NCI-H2029 (cell line): ENCODE measurements at regions not wholly inside any gene's neighbourhood (a gene's known extent, or its start where the extent isn't known, plus 50 kb on each side); places are given as distances from the start of the nearest gene placed in this dataset.

Experiments
- DNase-seq: peaks from one replicate; lab custom pipeline; 2025; lab: John Stamatoyannopoulos, UW

- DNase-seq, result peak; percentile 92
These were observed 343.7 kb downstream of the PDHA2 start for GRCh38 chr4:96183611-96184010.

GRCh38 chr4:96186593-96186992 is 346.7 kb downstream of the PDHA2 start:
- no peak for DNase-seq

GRCh38 chr4:96189761-96190160 is 349.9 kb downstream of the PDHA2 start:
- no peak for DNase-seq

GRCh38 chr4:96193061-96193460 is 353.2 kb downstream of the PDHA2 start:
- DNase-seq, result no peak

- no peak for DNase-seq
These were observed 355.1 kb downstream of the PDHA2 start for GRCh38 chr4:96194993-96195392.

- no peak for DNase-seq
These were observed 365.4 kb downstream of the PDHA2 start for GRCh38 chr4:96205143-96205936.

- no peak for DNase-seq
These were observed 387.6 kb downstream of the PDHA2 start for GRCh38 chr4:96227515-96227914.

- DNase-seq, result no peak
These were observed 388.6 kb downstream of the PDHA2 start for GRCh38 chr4:96228463-96228862.

GRCh38 chr4:96240041-96240440 is 400.1 kb downstream of the PDHA2 start:
- DNase-seq, result no peak

- no peak for DNase-seq
These were observed 401.9 kb downstream of the PDHA2 start for GRCh38 chr4:96241819-96242218.

- DNase-seq, result no peak
These were observed 407.2 kb downstream of the PDHA2 start for GRCh38 chr4:96247096-96247495.

- no peak for DNase-seq
These were observed 408.3 kb downstream of the PDHA2 start for GRCh38 chr4:96248225-96248624.

GRCh38 chr4:96260064-96260682 is 420.3 kb downstream of the PDHA2 start:
- DNase-seq, result no peak

GRCh38 chr4:96262057-96262456 is 422.2 kb downstream of the PDHA2 start:
- no peak for DNase-seq

- no peak for DNase-seq
These were observed 423.4 kb downstream of the PDHA2 start for GRCh38 chr4:96263291-96263690.

- DNase-seq, result no peak
These were observed 425.1 kb downstream of the PDHA2 start for GRCh38 chr4:96264941-96265463.

- DNase-seq, result no peak
These were observed 453.9 kb downstream of the PDHA2 start for GRCh38 chr4:96293806-96294205.

- no peak for DNase-seq
These were observed 455.3 kb downstream of the PDHA2 start for GRCh38 chr4:96295143-96295741.

GRCh38 chr4:96301715-96302114 is 461.8 kb downstream of the PDHA2 start:
- DNase-seq, result no peak

GRCh38 chr4:96305030-96305429 is 465.1 kb downstream of the PDHA2 start:
- DNase-seq, result peak; percentile 50

- DNase-seq, result no peak
These were observed 472.3 kb downstream of the PDHA2 start for GRCh38 chr4:96312046-96312685.

- DNase-seq, result no peak
These were observed 475.9 kb downstream of the PDHA2 start for GRCh38 chr4:96315815-96316214.

GRCh38 chr4:96316776-96317175 is 476.9 kb downstream of the PDHA2 start:
- no peak for DNase-seq
